C4-2B (cell line): ENCODE measurements at regions not wholly inside any gene's neighbourhood (a gene's known extent, or its start where the extent isn't known, plus 50 kb on each side); places are given as distances from the start of the nearest gene placed in this dataset.

Experiments used
- CTCF ChIP-seq: fragments of 450-650 bp; conservative IDR thresholded peaks from 2 replicates; pipeline ENCODE4 v1.5.1; 2017; ENCODE audit warnings: mild to moderate bottlenecking
- ZFX ChIP-seq: fragments of 450-650 bp; IDR thresholded peaks from 2 replicates; pipeline ENCODE4 v1.6.1; 2017

GRCh38 chr4:89615051-89615450 is 221.9 kb downstream of the SNCA start:
- no peak for TF ChIP-seq CTCF
- no peak for TF ChIP-seq ZFX
